ENCODE measurements at regions not wholly inside any gene's neighbourhood (a gene's known extent, or its start where the extent isn't known, plus 50 kb on each side); places are given as distances from the start of the nearest gene placed in this dataset.

- DNase-seq = no peak
Measured at GRCh38 chr7:98040626-98041360, 50.8 kb upstream of the OCM2 start.

GRCh38 chr7:98046816-98047215, 56.8 kb upstream of the OCM2 start:
- DNase-seq = no peak

- no peak for DNase-seq
Measured at GRCh38 chr7:98049034-98049433, 57.6 kb upstream of the LMTK2 start.

GRCh38 chr7:98051118-98051744, 55.4 kb upstream of the LMTK2 start:
- DNase-seq = peak; percentile 2

GRCh38 chr7:98054585-98054984, 52.1 kb upstream of the LMTK2 start:
- DNase-seq = no peak

GRCh38 chr7:98056580-98056979, 50.1 kb upstream of the LMTK2 start:
- no peak for DNase-seq

All from hematopoietic multipotent progenitor cell treated with erythropoietin and hydrocortisone succinate and interleukin-3 and kit ligand, for 4 days (in vitro differentiated cells).